Cardiac septum (tissue), 1 donor: ENCODE measurements at regions not wholly inside any gene's neighbourhood (a gene's known extent, or its start where the extent isn't known, plus 50 kb on each side); places are given as distances from the start of the nearest gene placed in this dataset.
"Not testable (repeated sequence)": the region's sequence is repeated elsewhere in the genome, so short reads cannot be mapped to it uniquely, and the experiment has no call there.

ENCODE experiments used
- DNase-seq: peaks from one replicate; pipeline ENCODE4 v3.0.0-alpha.2; 2020; ENCODE audit warnings: low spot score
- intact Hi-C: fragments of 100-400 bp; cut with DNase I; formaldehyde crosslinking; loops from one replicate; pipeline ENCODE4 v1.14.0; 2022
- donor health status: DM: no; HTN: no; CAD: no.

- DNase-seq: peak; percentile 81
- intact Hi-C loops: loop anchor here (5.0 kb wide), 2 partner anchors 47 to 62 kb away; no protein-coding TSS in a partner anchor
These were observed 345.2 kb downstream of the GJA1 start for GRCh38 chr6:121780325-121781321.

- intact Hi-C loops: no loop called here
- no peak for DNase-seq
These were observed 356.2 kb downstream of the GJA1 start for GRCh38 chr6:121791396-121792315.

GRCh38 chr6:121794630-121795029, 359.2 kb downstream of the GJA1 start:
- intact Hi-C loops: no loop called here
- DNase-seq: no peak

- intact Hi-C loops, DNase-seq: not testable (repeated sequence)
These were observed 362.2 kb downstream of the GJA1 start for GRCh38 chr6:121797598-121797997.

GRCh38 chr6:121798126-121798525, 362.7 kb downstream of the GJA1 start:
- intact Hi-C loops, DNase-seq: not testable (repeated sequence)

- no peak for DNase-seq
- intact Hi-C loops: no loop called here
These were observed 364.1 kb downstream of the GJA1 start for GRCh38 chr6:121799574-121799973.

GRCh38 chr6:121800047-121800446, 364.6 kb downstream of the GJA1 start:
- intact Hi-C loops: no loop called here
- DNase-seq: no peak

- DNase-seq: no peak
- intact Hi-C loops: no loop called here
These were observed 370.7 kb downstream of the GJA1 start for GRCh38 chr6:121806116-121806515.

- DNase-seq: no peak
- intact Hi-C loops: no loop called here
These were observed 373.8 kb downstream of the GJA1 start for GRCh38 chr6:121809211-121809610.

- no peak for DNase-seq
These were observed 374.9 kb downstream of the GJA1 start for GRCh38 chr6:121810158-121811032.

GRCh38 chr6:121811106-121811505, 375.7 kb downstream of the GJA1 start:
- intact Hi-C loops: no loop called here
- no peak for DNase-seq

More at GRCh38 chr6:121810158-121811032, 374.9 kb downstream of the GJA1 start:
- intact Hi-C loops: no loop called here

GRCh38 chr6:121816361-121816760, 380.9 kb downstream of the GJA1 start:
- intact Hi-C loops: no loop called here
- DNase-seq: no peak

GRCh38 chr6:121816906-121817540, 381.6 kb downstream of the GJA1 start:
- intact Hi-C loops: no loop called here

GRCh38 chr6:121823437-121823851, 388.0 kb downstream of the GJA1 start:
- no peak for DNase-seq
- intact Hi-C loops: no loop called here

More at GRCh38 chr6:121816906-121817540, 381.6 kb downstream of the GJA1 start:
- no peak for DNase-seq

- DNase-seq: no peak
- intact Hi-C loops: loop anchor here (5.0 kb wide), 1 partner anchor 44 kb away; no protein-coding TSS in a partner anchor
These were observed 390.8 kb downstream of the GJA1 start for GRCh38 chr6:121826156-121826810.

GRCh38 chr6:121828146-121828886, 392.9 kb downstream of the GJA1 start:
- intact Hi-C loops: loop anchor here (5.0 kb wide), 1 partner anchor 46 kb away; no protein-coding TSS in a partner anchor

GRCh38 chr6:121830736-121831135, 395.3 kb downstream of the GJA1 start:
- no peak for DNase-seq
- intact Hi-C loops: no loop called here

More at GRCh38 chr6:121828146-121828886, 392.9 kb downstream of the GJA1 start:
- no peak for DNase-seq
